ENCODE measurements at regions not wholly inside any gene's neighbourhood (a gene's known extent, or its start where the extent isn't known, plus 50 kb on each side); places are given as distances from the start of the nearest gene placed in this dataset.

DNA sequence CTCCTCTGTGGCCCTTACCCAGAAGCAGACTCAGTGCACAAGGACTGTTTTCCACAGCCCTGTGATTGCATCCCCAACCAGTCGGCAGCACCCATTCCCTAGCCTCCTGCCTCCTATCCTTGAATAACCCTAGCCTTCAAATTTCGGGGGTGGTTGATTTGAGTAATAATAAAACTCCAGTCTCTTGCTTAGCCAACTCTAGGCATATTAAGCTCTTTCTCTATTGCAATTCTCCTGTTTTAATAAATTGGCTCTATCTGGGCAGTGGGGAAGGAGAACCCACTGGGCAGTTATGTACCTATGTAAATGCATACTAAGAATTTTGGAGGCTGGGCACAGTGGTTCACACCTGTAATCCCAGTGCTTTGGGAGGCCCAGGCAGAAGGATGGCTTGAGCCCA, 70.6 kb upstream of the ZMYND8 start:
- no peak overlapping the region for H3K4me3 ChIP-seq (ENCODE audit: low read depth, low read length, poor library complexity, severe bottlenecking)
- no peak overlapping the region for H3K27ac ChIP-seq (ENCODE audit: low read depth, low read length, poor library complexity, severe bottlenecking)
- peaks cover 6% of the 10 kb centered on the region for H3K9me3 ChIP-seq (ENCODE audit: low read length)
- H3K4me1 ChIP-seq (ENCODE audit: insufficient read depth, low read length, severe bottlenecking): peaks cover 39% of the 10 kb centered on the region
- H3K4me2 ChIP-seq (ENCODE audit: low read length): no peak overlapping the region
- H2AFZ ChIP-seq (ENCODE audit: low read length): no peak overlapping the region
- H3K79me2 ChIP-seq (ENCODE audit: insufficient read depth, low read length): no peaks in the 10 kb centered on the region
- no peaks in the 10 kb centered on the region for H4K20me1 ChIP-seq (ENCODE audit: insufficient read depth, low read length)
- H3K36me3 ChIP-seq (ENCODE audit: insufficient read depth, low read length): peaks cover 78% of the 10 kb centered on the region
- no peak overlapping the region for H3K9ac ChIP-seq (ENCODE audit: low read length)
- H3K9me2 ChIP-seq (ENCODE audit: low read depth, low read length): no peaks in the 10 kb centered on the region
- peaks cover 7% of the 10 kb centered on the region; the same call in 1 of the 2 replicates for H3F3A ChIP-seq (ENCODE audit: insufficient read depth, low read length)
- no peak for TF ChIP-seq EZH2 (IDR thresholded peaks at IDR 0.05; ENCODE audit: borderline replicate concordance, low read length)
- H3K27me3 ChIP-seq (ENCODE audit: insufficient read depth, low read length): no peaks in the 10 kb centered on the region

DNA sequence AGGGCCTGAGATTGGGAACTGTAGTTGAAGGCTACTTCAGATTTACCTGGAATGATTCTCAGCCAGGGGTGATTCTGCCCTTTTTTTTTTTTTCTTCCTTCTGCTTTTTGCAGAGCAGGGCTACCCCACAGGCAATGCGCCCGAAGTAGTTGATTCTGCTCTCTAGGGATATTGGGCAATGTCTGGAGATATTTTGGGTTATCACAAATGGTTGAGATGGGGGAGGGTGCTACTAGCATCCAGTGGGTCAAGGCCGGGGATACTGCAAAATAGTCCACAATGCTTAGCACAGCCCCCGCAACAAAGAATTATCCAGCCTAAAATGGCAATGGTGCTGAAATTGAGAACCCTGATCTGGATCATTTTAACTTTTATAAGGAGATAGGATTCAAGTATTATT, 71.2 kb upstream of the ZMYND8 start:
- H2AFZ ChIP-seq (ENCODE audit: low read length): no peak overlapping the region
- no peak overlapping the region for H3K4me2 ChIP-seq (ENCODE audit: low read length)
- peaks cover 4% of the 10 kb centered on the region; the same call in 1 of the 2 replicates for H3F3A ChIP-seq (ENCODE audit: insufficient read depth, low read length)
- no peak overlapping the region for H3K9ac ChIP-seq (ENCODE audit: low read length)
- TF ChIP-seq EZH2 (IDR thresholded peaks at IDR 0.05; ENCODE audit: borderline replicate concordance, low read length): no peak
- TF ChIP-seq, protein P1, sequence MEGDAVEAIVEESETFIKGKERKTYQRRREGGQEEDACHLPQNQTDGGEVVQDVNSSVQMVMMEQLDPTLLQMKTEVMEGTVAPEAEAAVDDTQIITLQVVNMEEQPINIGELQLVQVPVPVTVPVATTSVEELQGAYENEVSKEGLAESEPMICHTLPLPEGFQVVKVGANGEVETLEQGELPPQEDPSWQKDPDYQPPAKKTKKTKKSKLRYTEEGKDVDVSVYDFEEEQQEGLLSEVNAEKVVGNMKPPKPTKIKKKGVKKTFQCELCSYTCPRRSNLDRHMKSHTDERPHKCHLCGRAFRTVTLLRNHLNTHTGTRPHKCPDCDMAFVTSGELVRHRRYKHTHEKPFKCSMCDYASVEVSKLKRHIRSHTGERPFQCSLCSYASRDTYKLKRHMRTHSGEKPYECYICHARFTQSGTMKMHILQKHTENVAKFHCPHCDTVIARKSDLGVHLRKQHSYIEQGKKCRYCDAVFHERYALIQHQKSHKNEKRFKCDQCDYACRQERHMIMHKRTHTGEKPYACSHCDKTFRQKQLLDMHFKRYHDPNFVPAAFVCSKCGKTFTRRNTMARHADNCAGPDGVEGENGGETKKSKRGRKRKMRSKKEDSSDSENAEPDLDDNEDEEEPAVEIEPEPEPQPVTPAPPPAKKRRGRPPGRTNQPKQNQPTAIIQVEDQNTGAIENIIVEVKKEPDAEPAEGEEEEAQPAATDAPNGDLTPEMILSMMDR (IDR thresholded peaks at IDR 0.05; ENCODE audit: low read length): no peak
- peaks cover 6% of the 10 kb centered on the region for H3K9me3 ChIP-seq (ENCODE audit: low read length)
- no peak overlapping the region for H3K27ac ChIP-seq (ENCODE audit: low read depth, low read length, poor library complexity, severe bottlenecking)
- peaks cover 75% of the 10 kb centered on the region for H3K36me3 ChIP-seq (ENCODE audit: insufficient read depth, low read length)
- no peaks in the 10 kb centered on the region for H4K20me1 ChIP-seq (ENCODE audit: insufficient read depth, low read length)
- H3K9me2 ChIP-seq (ENCODE audit: low read depth, low read length): no peaks in the 10 kb centered on the region
- no peaks in the 10 kb centered on the region for H3K79me2 ChIP-seq (ENCODE audit: insufficient read depth, low read length)
- H3K4me1 ChIP-seq (ENCODE audit: insufficient read depth, low read length, severe bottlenecking): peaks cover 39% of the 10 kb centered on the region
- no peak overlapping the region for H3K4me3 ChIP-seq (ENCODE audit: low read depth, low read length, poor library complexity, severe bottlenecking)
- no peaks in the 10 kb centered on the region for H3K27me3 ChIP-seq (ENCODE audit: insufficient read depth, low read length)

DNA sequence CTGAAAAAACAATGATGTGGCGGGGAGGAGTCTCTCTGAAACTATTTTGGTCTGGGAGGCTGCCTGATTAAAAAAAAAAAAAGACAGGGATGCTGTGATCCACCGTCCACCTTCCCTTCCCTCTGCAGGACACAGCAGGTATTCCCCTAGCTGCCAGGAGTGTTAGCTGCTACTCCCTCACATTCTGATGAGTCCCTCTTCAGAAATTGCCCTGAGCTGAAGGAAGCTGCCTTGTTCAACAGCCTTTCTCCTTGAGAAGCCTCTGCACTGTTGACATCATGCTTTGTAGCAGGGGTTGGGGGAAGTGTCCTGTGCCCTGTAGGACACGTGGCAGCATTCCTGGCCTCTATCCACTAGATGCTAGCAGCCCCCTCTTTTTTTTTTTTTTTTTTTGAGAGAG, 71.7 kb upstream of the ZMYND8 start:
- peak overlapping the region; percentile 72 for H3K27ac ChIP-seq (ENCODE audit: low read depth, low read length, poor library complexity, severe bottlenecking)
- H3K79me2 ChIP-seq (ENCODE audit: insufficient read depth, low read length): no peaks in the 10 kb centered on the region
- no peak overlapping the region for H2AFZ ChIP-seq (ENCODE audit: low read length)
- H3K4me2 ChIP-seq (ENCODE audit: low read length): no peak overlapping the region
- H3K9me2 ChIP-seq (ENCODE audit: low read depth, low read length): no peaks in the 10 kb centered on the region
- no peak overlapping the region for H3K4me3 ChIP-seq (ENCODE audit: low read depth, low read length, poor library complexity, severe bottlenecking)
- H3K9me3 ChIP-seq (ENCODE audit: low read length): peaks cover 6% of the 10 kb centered on the region
- no peaks in the 10 kb centered on the region for H3F3A ChIP-seq (ENCODE audit: insufficient read depth, low read length)
- no peak for TF ChIP-seq EZH2 (IDR thresholded peaks at IDR 0.05; ENCODE audit: borderline replicate concordance, low read length)
- TF ChIP-seq, protein P1 (IDR thresholded peaks at IDR 0.05; ENCODE audit: low read length): no peak
- no peak overlapping the region for H3K9ac ChIP-seq (ENCODE audit: low read length)
- peaks cover 43% of the 10 kb centered on the region for H3K4me1 ChIP-seq (ENCODE audit: insufficient read depth, low read length, severe bottlenecking)
- no peaks in the 10 kb centered on the region for H3K27me3 ChIP-seq (ENCODE audit: insufficient read depth, low read length)
- H4K20me1 ChIP-seq (ENCODE audit: insufficient read depth, low read length): no peaks in the 10 kb centered on the region
- H3K36me3 ChIP-seq (ENCODE audit: insufficient read depth, low read length): peaks cover 71% of the 10 kb centered on the region

DNA sequence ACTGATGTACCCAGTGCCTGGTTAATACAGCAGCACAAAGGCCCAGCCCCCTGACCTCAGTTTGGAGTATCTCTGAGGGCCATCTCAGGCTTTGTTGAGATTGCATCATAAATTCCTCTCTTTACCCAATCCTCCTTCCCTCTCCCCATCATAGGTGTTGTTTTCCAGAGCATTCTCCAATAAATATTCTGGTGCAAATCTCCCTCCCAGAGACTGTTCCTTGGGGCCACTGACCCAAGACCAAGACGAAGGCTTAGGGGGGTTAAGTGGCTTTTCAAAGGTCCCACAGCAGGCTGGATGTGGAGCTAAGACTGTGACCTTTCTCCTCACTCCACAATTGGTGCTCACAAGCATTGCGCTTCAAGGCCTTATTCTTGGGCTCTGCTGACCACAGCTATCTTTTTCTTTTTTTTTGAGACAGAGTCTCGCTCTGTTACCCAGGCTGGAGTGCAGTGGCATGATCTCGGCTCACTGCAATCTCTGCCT, 72.4 kb upstream of the ZMYND8 start:
- H3K4me3 ChIP-seq (ENCODE audit: low read depth, low read length, poor library complexity, severe bottlenecking): no peak overlapping the region
- H2AFZ ChIP-seq (ENCODE audit: low read length): no peak overlapping the region
- peaks cover 4% of the 10 kb centered on the region for H3F3A ChIP-seq (ENCODE audit: insufficient read depth, low read length)
- peak overlapping the region; percentile 72 for H3K27ac ChIP-seq (ENCODE audit: low read depth, low read length, poor library complexity, severe bottlenecking)
- no peak overlapping the region for H3K4me2 ChIP-seq (ENCODE audit: low read length)
- H3K9me3 ChIP-seq (ENCODE audit: low read length): peaks cover 6% of the 10 kb centered on the region
- H3K9me2 ChIP-seq (ENCODE audit: low read depth, low read length): no peaks in the 10 kb centered on the region
- H3K79me2 ChIP-seq (ENCODE audit: insufficient read depth, low read length): no peaks in the 10 kb centered on the region
- peaks cover 50% of the 10 kb centered on the region for H3K4me1 ChIP-seq (ENCODE audit: insufficient read depth, low read length, severe bottlenecking)
- peak overlapping the region; percentile 17; the same call in 1 of the 2 replicates for H3K9ac ChIP-seq (ENCODE audit: low read length)
- no peaks in the 10 kb centered on the region for H3K27me3 ChIP-seq (ENCODE audit: insufficient read depth, low read length)
- H3K36me3 ChIP-seq (ENCODE audit: insufficient read depth, low read length): peaks cover 64% of the 10 kb centered on the region
- TF ChIP-seq, protein P1 (IDR thresholded peaks at IDR 0.05; ENCODE audit: low read length): no peak
- TF ChIP-seq EZH2 (IDR thresholded peaks at IDR 0.05; ENCODE audit: borderline replicate concordance, low read length): no peak
- H4K20me1 ChIP-seq (ENCODE audit: insufficient read depth, low read length): no peaks in the 10 kb centered on the region

Data from OCI-LY1 (cell line).